ENCODE measurements at regions not wholly inside any gene's neighbourhood (a gene's known extent, or its start where the extent isn't known, plus 50 kb on each side); places are given as distances from the start of the nearest gene placed in this dataset.

GRCh38 chr5:82832445-82832844 is 244.7 kb downstream of the TMEM167A start:
- TF ChIP-seq CTCF (IDR thresholded peaks at IDR 0.05) (no peak), POLR2A (IDR thresholded peaks at IDR 0.05) (no peak)
